ENCODE measurements at regions not wholly inside any gene's neighbourhood (a gene's known extent, or its start where the extent isn't known, plus 50 kb on each side); places are given as distances from the start of the nearest gene placed in this dataset.

DNA sequence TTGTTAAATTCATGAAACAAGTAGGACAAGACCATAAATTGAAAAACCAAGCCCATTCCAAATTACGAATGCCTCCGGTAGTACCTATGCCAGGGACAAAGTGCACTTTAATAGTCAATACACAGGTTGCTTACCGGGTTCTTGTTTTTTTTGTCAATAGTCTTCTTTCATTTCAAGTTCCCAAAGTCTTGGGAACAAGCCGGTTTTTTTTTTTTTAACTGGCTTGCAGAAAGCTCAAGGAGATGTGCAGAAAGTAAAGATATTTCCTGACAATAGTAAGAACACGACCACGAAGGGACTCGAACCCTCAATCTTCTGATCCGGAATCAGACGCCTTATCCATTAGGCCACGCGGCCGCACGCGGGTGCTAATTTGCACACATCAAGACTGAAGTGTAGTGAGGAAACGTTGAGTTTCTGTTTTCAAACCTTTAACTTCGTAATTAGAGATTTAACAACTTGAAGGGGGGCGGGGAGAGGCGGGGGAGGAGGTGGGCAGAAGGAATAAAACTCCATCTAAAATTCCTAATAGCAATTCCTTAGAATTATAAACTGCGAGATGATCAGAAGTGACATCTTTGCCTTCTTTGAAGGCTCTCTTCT, 181.0 kb downstream of the TRIM27 start:
- TF ChIP-seq, protein P1, sequence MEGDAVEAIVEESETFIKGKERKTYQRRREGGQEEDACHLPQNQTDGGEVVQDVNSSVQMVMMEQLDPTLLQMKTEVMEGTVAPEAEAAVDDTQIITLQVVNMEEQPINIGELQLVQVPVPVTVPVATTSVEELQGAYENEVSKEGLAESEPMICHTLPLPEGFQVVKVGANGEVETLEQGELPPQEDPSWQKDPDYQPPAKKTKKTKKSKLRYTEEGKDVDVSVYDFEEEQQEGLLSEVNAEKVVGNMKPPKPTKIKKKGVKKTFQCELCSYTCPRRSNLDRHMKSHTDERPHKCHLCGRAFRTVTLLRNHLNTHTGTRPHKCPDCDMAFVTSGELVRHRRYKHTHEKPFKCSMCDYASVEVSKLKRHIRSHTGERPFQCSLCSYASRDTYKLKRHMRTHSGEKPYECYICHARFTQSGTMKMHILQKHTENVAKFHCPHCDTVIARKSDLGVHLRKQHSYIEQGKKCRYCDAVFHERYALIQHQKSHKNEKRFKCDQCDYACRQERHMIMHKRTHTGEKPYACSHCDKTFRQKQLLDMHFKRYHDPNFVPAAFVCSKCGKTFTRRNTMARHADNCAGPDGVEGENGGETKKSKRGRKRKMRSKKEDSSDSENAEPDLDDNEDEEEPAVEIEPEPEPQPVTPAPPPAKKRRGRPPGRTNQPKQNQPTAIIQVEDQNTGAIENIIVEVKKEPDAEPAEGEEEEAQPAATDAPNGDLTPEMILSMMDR (conservative IDR thresholded peaks at IDR 0.05), result no peak
- no peak for TF ChIP-seq EZH2 (IDR thresholded peaks at IDR 0.05; ENCODE audit: low read depth)

Data from PC-9 (cell line).